GM19438 (cell line): ENCODE measurements at regions not wholly inside any gene's neighbourhood (a gene's known extent, or its start where the extent isn't known, plus 50 kb on each side); places are given as distances from the start of the nearest gene placed in this dataset.
A peak's percentile ranks its signal among the peaks of the same experiment; 100 is the strongest.
"Not testable (repeated sequence)": the region's sequence is repeated elsewhere in the genome, so short reads cannot be mapped to it uniquely, and the experiment has no call there.

Experiments
- ATAC-seq: cut with Tn5 transposase; IDR thresholded peaks from one replicate; pipeline ENCODE4 v1.9.1; 2021; ENCODE audit warnings: low read depth; ENCODE audit not compliant: unreplicated experiment

DNA sequence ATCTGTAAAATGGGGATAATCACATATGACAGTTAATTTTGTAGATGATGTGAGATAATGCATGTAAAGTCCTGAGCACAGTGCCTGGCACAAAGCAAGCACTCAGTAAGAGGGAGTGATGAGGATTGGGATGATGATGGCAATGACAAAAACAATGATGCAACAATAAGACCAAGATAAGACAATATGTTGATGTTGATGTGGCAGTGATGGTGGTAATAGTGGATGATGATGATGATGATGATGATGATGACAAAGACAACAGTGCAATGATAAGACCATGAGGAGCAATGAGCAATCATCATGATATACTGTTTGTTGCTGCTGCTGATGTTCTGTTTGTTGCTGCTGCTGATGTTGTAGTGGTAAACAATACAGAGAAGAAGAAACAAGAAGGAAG lies 344.1 kb downstream of the NPIPA8 start:
- ATAC-seq, result no peak

DNA sequence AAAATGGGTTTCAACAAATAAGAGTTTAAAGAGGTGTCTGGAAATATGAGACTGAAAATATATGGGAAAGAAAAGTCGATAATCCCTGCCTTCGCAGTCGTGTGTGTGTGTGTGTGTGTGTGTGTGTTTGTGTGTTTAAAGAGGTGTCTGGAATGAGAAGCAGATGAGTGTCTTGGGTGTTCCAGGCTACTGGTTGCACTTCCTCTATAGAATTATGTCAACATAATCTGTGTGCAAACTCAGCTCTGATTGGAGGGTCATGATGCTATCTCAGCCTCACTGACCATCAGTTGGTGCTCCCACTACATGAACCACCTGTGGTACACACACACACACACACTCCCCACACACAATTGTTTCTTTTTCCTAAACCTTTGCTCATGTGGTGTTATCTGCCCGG lies 347.3 kb downstream of the NPIPA8 start:
- ATAC-seq, result no peak

DNA sequence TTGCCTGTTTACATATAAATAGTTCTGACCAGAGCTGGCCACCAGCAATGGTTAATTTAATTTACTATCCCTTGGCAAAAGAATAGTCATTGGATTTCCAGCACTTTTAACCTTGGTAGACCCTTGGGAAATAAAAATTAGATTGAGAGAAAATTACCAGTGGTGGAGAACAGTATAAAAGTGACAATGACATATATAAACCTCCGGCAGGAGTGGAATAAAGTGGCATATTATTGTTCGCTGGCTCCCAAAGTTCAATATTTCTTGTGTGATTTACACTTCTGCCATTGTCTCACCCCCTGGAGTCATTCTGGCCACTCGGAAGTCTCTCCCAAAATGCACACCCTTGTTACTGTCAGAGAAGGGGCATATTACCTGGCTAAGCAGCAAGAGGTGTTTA lies 347.7 kb downstream of the NPIPA8 start:
- no peak for ATAC-seq

DNA sequence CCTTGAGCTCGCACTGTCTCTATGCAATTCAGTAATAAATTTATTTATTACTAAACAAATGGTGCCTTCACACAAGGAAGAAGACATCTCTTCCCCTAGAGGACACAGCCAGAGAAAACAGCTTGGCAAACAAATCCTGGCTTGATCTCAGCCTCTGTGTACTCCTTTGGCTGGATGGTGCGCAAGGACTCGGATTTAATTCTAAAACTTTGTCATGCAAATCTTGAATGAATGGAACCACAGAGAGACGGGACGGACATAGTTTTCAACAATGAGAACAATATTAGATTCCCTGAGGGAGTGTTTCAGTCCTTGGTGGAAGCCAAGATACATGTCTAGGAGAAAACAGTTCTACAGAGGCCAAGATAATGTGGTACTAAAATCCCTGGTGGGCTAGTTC lies 349.5 kb downstream of the NPIPA8 start:
- no peak for ATAC-seq

DNA sequence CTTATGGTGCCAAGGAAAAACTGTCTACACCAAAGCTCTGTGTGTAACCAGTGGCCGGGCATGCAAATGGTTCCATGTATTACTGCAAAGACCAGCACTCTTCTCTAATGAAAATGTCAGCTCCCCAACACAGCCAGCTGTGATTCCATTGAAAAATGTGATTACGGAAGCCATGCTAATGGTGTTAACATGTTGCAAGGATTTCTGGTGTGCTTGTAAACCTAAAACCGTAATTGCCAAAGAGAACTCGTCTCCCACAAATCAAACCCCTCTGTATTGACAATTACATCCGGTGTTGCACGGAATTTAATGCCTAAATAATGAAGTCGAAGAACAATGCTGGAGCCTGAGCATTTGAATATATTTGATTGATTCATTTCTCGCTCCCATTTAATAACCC lies 351.7 kb downstream of the NPIPA8 start:
- no peak for ATAC-seq

DNA sequence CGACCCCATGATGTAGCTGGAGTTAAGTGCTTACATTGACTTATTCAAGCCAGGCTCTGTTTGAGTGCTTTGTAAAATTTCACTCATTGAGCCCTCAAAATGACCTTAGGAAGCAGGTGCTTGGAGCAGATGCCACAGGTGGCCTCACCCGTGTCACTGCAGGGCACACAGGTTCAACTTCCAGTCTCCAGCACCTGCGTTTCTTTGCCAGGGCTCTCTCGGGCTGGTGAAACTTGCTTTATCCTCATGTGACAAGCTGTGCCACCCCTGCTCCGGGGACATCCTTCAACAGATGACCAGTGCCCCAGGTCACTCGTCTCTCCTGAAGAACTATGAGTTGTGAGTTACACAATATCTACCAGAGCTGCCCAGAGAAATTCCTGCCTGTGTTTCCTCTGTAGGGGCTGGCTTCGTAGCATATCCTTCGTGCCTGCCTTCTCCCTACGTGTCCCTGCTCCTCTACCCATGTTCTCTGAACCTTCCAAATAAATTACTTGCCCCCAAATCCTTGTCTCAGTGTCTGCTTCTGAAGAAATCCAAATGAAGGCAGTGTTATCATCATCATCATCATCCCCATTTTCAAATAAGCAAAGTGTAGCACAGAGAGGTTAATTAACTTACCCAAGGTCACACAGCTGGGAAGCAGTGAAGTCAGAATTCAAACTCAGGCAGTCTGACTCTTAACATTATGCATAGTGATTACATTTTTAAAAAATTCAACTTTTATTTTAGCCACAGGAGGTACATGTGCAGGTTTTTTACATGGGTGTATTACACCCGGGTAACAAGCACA lies 352.5 kb downstream of the NPIPA8 start:
- no peak for ATAC-seq

DNA sequence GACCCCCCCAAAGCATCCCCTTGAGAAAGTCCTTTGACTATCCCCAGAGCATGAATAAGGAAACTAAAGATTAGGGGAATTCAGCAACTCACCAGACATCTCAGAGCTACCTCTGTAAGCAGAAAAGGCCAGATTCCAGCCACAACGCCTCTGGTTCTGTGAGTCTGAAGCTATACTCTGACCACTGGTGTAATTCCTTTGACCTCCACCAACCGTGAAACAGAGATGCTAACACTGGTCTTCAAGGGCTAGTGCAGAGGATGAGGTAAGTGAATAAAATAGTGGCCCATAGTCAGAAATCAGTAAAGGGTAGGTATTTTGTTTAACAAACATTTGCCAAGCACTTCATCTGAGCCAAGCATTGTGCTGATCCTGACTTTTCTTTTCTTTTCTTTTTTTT lies 353.4 kb downstream of the NPIPA8 start:
- ATAC-seq, result no peak

DNA sequence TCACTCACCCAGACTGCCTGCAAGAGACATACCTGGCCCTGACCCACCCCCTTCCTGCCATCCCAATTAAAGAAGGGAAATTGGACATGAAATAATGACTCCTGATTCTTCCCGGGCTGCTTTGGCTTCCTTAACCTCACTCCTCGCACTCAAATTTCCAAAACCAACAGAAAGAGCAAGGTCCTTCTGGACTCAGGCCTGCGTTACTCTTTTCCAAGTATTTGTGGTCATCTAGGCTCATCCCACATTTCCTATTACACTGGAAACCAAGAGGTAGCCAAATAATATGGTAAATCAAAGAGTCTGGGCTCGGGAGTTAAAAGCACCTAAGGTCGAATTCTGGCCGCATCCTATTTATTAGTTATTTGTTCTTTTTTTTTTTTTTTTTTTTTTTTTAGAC lies 359.3 kb downstream of the NPIPA8 start:
- no peak for ATAC-seq

DNA sequence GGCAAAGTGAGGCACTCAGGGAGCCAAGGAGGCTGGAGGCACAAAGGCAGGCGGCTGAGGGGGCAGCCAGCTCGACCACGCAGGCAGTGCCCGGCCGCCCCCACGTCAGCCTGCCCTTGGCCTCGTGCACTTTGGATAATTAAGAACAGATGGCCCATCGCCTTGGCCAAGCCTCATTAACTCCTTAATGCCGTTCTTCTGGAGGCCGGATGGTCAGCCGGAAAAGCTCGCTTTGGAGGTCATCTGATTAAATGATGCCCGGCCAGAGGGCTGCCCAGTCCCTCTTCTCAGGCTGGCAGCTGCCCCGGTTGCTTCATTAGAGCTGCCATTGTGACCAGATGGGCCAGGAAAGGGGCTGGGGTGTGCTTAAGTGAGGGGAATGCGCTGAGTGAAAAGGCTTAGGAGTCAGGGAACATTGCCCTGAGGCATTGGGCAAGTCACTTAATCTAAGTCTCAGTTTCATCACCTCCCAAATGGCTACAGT lies 364.0 kb downstream of the NPIPA8 start:
- no peak for ATAC-seq

DNA sequence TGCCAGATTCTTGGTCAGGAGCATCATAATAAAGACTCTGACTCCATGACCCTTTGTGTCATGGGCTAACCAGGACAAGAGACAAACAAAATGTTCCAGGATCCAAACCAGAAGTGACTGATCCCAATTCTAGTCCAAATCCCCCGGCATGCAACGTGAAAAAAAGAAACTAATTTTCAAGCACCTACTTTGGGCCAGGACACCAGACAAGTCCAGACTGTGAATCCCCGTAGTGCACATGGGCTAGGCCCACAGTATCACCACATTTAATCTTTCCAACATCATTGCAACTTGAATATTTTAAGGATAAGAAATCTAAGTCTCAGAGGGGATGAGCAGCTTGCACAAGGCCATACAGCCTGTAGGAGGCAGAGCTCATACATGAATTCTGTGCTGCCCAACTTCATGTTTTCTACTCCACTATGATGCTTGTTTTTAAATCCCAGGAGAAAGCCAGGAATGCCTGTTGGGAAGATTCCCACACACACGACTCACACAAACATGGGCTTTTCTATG lies 365.7 kb downstream of the NPIPA8 start:
- no peak for ATAC-seq

DNA sequence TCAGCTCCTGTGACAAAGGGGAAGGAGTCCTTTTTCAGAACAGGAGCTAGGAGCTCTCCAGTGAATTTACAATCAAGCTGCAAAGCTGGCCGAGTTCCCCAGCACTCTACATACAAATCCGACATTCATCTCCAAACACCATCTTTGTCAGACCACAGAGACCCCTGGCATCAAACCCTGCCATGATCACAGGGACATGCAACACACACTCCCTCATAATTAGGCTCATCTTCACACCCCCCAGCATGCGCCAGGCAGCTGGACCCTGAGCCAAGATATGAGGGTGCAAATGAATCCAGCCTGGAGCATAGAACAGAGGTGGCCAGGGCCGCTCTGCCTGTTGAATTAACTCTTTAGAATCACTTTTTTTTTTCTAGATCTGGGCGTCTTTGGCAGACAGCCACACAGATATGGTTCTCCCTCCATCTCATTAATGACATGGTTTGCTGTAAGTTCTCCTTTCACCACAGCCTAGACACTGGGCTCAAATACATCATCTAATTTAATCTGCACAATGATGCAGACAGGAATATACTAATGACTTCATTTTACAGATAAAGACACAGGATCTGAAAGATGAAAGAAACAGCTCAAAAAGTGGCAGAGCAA lies 366.3 kb downstream of the NPIPA8 start:
- ATAC-seq, result no peak

DNA sequence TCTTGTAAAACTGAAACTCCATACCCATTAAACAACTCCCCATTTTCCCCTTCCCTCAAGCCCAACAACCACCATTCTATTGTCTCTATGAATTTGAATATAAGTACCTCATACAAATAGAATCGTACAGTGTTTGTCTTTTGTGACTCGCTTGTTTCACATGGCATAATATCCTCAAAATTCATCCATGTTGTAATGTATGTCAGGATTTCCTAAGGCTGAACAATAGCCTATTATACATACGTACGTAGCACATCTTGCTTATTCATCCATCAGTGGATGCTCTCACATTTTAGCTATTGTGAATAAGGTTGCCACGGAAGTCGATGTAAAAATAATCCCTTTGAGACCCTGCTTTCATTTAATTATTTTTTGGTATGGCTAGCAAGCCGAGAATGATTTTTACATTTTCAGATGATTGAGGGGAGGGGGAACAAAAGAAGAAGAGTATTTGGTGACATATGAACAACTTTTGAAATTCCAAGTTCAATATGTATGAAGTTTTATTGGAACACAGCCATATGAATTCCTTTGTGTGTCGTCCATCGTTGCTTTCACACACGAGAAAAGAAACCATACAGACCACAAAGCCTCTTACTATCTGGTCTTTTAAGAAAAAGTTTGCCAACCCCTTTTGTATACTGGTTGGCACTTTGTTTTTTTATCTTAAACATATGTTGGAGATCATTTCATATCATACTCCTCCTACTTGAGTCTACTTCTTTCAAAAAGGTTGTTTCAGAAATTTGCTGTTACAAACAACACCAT lies 371.2 kb downstream of the NPIPA8 start:
- ATAC-seq, result no peak

DNA sequence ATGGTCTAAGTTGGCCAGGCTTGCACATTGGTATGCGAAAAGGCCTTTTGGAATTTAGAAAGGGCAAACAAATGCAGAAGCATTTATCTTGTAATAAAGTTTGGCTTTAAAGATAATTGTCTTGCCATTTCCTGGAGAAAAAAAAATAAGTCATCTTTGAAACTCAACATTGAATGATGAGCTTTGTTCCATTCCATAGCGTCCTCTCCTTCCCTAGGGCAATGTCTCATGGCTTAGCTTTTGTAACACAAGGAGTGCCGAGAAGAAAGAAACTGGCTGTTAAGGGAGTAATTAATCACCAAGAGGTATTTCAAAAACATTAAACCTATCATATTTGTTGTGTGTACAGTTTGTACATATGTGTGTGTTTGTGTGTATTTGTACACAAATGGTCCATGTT lies 372.3 kb downstream of the NPIPA8 start:
- no peak for ATAC-seq

DNA sequence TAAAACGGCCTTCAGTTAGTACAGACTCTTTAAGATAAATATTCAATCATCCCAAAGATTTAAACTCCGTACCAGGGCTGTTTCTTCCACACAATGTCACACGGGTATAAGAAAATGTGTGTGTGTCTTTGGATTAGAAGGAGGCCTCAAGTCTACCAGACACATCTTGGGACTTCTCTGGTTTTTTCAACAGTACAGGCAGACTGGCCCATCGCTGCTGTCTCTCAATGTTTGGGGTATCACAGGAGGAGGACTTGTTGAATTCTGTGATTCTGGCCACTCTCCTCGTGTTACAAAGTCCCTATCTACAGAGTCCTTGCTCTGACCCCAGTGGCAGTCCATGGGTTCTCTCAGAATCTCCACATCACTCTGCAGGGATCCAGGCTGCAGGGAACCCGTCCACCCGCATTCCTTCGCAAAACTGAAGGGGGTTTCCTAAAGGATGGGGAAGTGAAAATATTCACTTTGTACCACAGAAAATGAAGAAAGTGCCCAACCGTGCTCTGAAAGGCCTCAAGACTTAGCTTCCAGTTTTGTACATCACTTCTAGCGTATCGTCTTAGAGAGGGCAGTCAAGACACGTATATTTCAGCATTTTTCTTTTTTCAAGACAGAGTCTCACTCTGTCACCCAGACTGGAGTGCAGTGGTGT lies 373.2 kb downstream of the NPIPA8 start:
- ATAC-seq, result peak; percentile 64

DNA sequence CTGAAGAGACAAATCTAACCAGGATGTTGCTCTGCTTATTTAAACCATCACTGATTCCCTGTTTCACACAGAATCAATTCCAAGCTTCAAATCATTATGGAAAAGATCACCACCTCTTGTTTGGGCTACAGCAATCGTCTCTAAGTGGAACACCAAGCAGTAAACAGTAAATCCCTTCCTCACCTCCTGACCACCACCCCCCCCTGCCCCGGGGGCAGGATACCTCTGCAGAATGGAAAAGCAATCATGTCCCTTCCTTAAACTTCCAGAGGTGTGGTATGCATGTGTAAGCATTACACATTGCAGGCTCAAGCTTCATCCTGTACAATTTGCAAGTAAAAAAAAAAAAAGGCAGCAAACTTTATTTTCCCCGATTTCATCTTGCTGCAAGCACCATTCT lies 373.8 kb downstream of the NPIPA8 start:
- no peak for ATAC-seq

DNA sequence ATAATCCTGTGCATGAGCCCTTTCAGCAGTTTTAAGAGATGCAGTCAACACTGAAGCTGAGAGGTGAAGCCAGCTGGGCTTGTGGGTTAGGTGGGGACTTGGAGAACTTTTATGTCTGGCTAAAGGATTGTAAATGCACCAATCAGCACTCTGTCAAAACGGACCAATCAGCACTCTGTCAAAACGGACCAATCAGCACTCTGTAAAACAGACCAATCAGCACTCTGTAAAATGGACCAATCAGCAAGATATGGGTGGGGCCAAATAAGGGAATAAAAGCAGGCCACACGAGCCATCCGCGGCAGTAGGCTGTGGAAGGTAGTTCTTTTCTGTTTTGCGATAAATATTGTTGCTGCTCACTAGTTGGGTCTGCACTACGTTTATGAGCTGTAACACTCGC lies 374.7 kb downstream of the NPIPA8 start:
- not testable (repeated sequence) for ATAC-seq

DNA sequence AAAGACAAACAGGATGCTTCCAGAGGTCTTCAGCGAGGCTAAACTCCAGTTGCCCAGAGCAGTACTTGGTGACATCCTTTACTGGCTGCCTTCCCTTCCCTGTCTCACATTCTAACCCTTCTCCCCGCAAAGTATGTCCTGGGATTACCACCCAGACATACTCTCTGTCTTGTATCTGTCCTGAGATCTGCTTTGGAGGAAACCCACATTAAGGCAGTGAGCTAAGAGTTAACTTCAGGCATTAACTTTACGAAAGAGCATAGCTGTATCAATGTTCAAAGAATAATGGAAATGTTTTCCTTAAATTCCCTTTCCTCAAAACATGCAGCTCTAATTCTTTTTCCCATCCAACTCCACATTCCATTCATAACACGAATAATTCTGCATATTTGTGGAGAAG lies 385.2 kb downstream of the NPIPA8 start:
- ATAC-seq, result no peak

DNA sequence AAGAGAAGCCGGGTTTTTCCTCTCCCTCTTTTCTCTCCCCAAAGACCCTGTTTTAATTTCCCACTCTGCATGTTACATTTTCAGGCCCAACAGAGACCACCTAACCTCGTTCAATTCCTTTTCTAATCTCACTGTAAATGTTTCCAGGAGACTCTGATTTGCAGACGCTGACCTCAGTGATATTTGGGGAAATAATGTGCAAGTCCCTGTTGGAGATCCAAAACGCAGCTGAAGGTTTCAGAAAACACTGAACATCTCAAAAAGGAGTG lies 386.6 kb downstream of the NPIPA8 start:
- no peak for ATAC-seq

DNA sequence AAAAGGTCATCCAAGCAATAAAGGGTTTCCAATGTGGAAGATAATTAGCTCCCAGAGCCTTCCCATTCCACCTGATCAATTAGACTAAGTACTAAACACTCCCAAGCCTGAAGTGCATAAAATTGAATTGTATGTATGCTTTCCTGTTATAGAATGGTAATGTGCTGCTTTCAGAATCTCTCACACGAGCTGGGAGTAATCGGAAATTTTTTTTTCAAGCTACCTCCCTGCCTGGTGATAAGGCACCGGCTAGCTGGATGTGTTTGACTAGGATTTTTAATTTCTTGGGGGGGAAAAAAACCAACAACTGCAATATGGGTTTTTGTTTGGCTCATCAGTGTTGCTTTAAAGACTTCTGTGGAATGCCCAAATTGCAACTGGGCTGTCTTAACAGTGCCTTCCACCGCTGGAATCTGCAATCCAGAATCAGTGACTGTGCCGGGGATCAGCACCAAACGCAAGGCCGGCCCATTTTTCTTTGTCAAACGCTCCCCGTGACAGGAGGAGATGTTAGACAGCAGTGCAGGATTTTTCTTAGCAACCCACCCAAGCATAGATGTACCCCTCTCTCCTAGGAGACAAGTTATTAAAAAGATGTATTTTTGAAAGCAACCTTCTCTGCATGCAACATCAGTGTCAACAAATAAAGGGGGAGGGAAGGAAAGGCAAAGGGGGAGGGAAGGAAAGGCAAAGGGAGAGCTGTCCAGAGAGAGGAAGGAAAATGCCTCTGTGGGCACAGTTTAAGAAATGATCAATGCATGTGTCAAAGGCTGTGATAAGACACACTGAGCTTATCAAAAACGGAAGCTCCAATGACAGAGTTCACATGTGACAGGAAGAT lies 387.2 kb downstream of the NPIPA8 start:
- no peak for ATAC-seq

DNA sequence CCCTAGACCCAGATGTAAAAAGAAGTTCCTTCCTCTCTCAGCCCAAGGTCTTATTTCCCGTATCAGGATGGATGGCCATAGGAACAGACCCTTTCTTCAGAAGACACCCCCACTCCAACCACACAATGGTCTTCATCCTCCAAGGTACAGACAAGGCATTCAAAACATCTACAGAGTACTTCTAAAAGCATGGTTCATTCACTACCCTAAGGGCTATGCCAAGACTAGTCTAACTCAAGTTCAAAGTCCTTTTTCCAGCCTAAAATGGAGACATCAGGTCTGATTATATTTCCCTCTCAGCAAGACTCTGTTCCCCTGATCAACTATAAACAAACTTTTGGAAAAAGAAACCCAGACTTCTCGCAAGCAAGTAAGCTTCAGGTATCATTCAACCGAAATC lies 388.9 kb downstream of the NPIPA8 start:
- no peak for ATAC-seq
